Upper lobe of right lung (tissue), 1 donor: ENCODE measurements at regions not wholly inside any gene's neighbourhood (a gene's known extent, or its start where the extent isn't known, plus 50 kb on each side); places are given as distances from the start of the nearest gene placed in this dataset.
"Not testable (repeated sequence)": the region's sequence is repeated elsewhere in the genome, so short reads cannot be mapped to it uniquely, and the experiment has no call there.

Experiments
- ATAC-seq: fragments of 200-7000 bp; cut with Tn5 transposase; one replicate; pipeline ENCODE4 v1.9.1; 2020; ENCODE audit warnings: mild to moderate bottlenecking, moderate library complexity
- DNase-seq: peaks from one replicate; pipeline ENCODE4 v3.0.0-alpha.2; 2020
- H3K27ac ChIP-seq: fragments of 200-600 bp; one replicate; pipeline ENCODE4 v1.8.0; 2022
- H3K27me3 ChIP-seq: fragments of 200-600 bp; one replicate; pipeline ENCODE4 v1.8.0; 2022; ENCODE audit warnings: mild to moderate bottlenecking
- H3K36me3 ChIP-seq: fragments of 200-600 bp; one replicate; pipeline ENCODE4 v1.8.0; 2022
- H3K4me1 ChIP-seq: fragments of 200-600 bp; one replicate; pipeline ENCODE4 v1.8.0; 2022
- H3K4me3 ChIP-seq: fragments of 200-600 bp; one replicate; pipeline ENCODE4 v1.8.0; 2022; ENCODE audit warnings: mild to moderate bottlenecking
- H3K9me3 ChIP-seq: fragments of 200-600 bp; one replicate; pipeline ENCODE4 v1.8.0; 2022
- CTCF ChIP-seq: fragments of 200-600 bp; IDR thresholded peaks from one replicate; pipeline ENCODE4 v1.8.0; 2022; ENCODE audit warnings: antibody characterized with exemption
- intact Hi-C: fragments of 100-400 bp; cut with DNase I; formaldehyde crosslinking; loops from one replicate; pipeline ENCODE4 v1.11.0; 2022
- donor health status: DM: no; HTN: yes; CAD: no; lungs with severe emphysema.

- Histone ChIP-seq H3K4me3 (no peak overlapping the region), H3K36me3 (no peaks in the 10 kb centered on the region), H3K4me1 (no peaks in the 10 kb centered on the region), H3K27ac (no peak overlapping the region), H3K9me3 (no peaks in the 10 kb centered on the region), H3K27me3 (no peaks in the 10 kb centered on the region)
- no peak for TF ChIP-seq CTCF
- ATAC-seq (peak; percentile 8), DNase-seq (no peak)
- intact Hi-C loops = no loop called here
These were observed 203.1 kb downstream of the RBM46 start for GRCh38 chr4:154984148-154984547.

- Histone ChIP-seq H3K36me3 (no peaks in the 10 kb centered on the region), H3K4me1 (no peaks in the 10 kb centered on the region), H3K27me3 (no peaks in the 10 kb centered on the region), H3K27ac (no peak overlapping the region), H3K9me3 (no peaks in the 10 kb centered on the region), H3K4me3 (no peak overlapping the region)
- intact Hi-C loops = no loop called here
- DNase-seq (no peak), ATAC-seq (peak; percentile 82)
- TF ChIP-seq CTCF = no peak
These were observed 203.5 kb downstream of the RBM46 start for GRCh38 chr4:154984616-154985015.

- DNase-seq (no peak), ATAC-seq (no peak)
- no peaks in the 10 kb centered on the region for H3K27me3 ChIP-seq
- H3K27ac ChIP-seq = no peak overlapping the region
- TF ChIP-seq CTCF = no peak
- H3K9me3 ChIP-seq = no peaks in the 10 kb centered on the region
- no peaks in the 10 kb centered on the region for H3K4me1 ChIP-seq
- H3K4me3 ChIP-seq = no peak overlapping the region
- intact Hi-C loops = no loop called here
- H3K36me3 ChIP-seq = no peaks in the 10 kb centered on the region
These were observed 204.6 kb downstream of the RBM46 start for GRCh38 chr4:154985673-154986072.

GRCh38 chr4:154988511-154988910 lies 207.4 kb downstream of the RBM46 start:
- Histone ChIP-seq H3K4me3 (no peak overlapping the region), H3K9me3 (no peaks in the 10 kb centered on the region), H3K4me1 (no peaks in the 10 kb centered on the region), H3K27ac (no peak overlapping the region), H3K27me3 (no peaks in the 10 kb centered on the region), H3K36me3 (no peaks in the 10 kb centered on the region)
- no peak for DNase-seq
- ATAC-seq = no peak
- TF ChIP-seq CTCF = no peak
- intact Hi-C loops = no loop called here

- H3K27me3 ChIP-seq = no peaks in the 10 kb centered on the region
- H3K4me1 ChIP-seq = no peaks in the 10 kb centered on the region
- no peak for DNase-seq
- no peak for TF ChIP-seq CTCF
- ATAC-seq = no peak
- no peak overlapping the region for H3K4me3 ChIP-seq
- H3K27ac ChIP-seq = no peak overlapping the region
- no peaks in the 10 kb centered on the region for H3K36me3 ChIP-seq
- no peaks in the 10 kb centered on the region for H3K9me3 ChIP-seq
- intact Hi-C loops = no loop called here
These were observed 208.4 kb downstream of the RBM46 start for GRCh38 chr4:154989511-154989910.

- H3K4me3 ChIP-seq, H3K9me3 ChIP-seq, DNase-seq, H3K27ac ChIP-seq, H3K27me3 ChIP-seq, H3K36me3 ChIP-seq, H3K4me1 ChIP-seq, ATAC-seq, intact Hi-C loops: not testable (repeated sequence)
These were observed 210.6 kb upstream of the NPY2R start for GRCh38 chr4:154997866-154998265.
